ENCODE measurements at regions not wholly inside any gene's neighbourhood (a gene's known extent, or its start where the extent isn't known, plus 50 kb on each side); places are given as distances from the start of the nearest gene placed in this dataset.

GRCh38 chr6:158869826-158870648 is 50.9 kb upstream of the EZR start (continued):
- TF ChIP-seq ZBTB11 (CRISPR knock-in tag; IDR thresholded peaks at IDR 0.05) (no peak), KAT2A (conservative IDR thresholded peaks at IDR 0.05; ENCODE audit: control insufficient read depth, low read depth, low read length) (no peak), CUX1 (IDR thresholded peaks at IDR 0.05; ENCODE audit: insufficient replicate concordance, low read depth, low read length) (no peak), EP300 (IDR thresholded peaks at IDR 0.05; ENCODE audit: borderline replicate concordance in 1 of 2, control insufficient read depth in 1 of 2, low read depth in 2 of 2, low read length in 2 of 2) (peak; percentile 96 to 97; a peak in 3 of 4 replicates), ZNF217 (IDR thresholded peaks at IDR 0.05) (no peak), MXI1 (IDR thresholded peaks at IDR 0.05; ENCODE audit: low read depth, low read length) (peak; percentile 43; the same call in 1 of the 2 replicates), TARDBP (IDR thresholded peaks at IDR 0.05; ENCODE audit: borderline replicate concordance) (no peak; the same call in 1 of the 2 replicates), NR2F1 (conservative IDR thresholded peaks at IDR 0.05) (0 out of 2 replicates have a peak, but pooled peaks have one; percentile 53), ETV6 (conservative IDR thresholded peaks at IDR 0.05 in 1 of 2, IDR thresholded peaks at IDR 0.05 in 1 of 2; ENCODE audit: borderline replicate concordance in 1 of 2, low read depth in 1 of 2) (peak in 1 of 2 experiments; percentile 87; a peak in 2 of 4 replicates), DPF2 (IDR thresholded peaks at IDR 0.05) (peak; percentile 83; the same call in 1 of the 2 replicates), SRF (IDR thresholded peaks at IDR 0.05; ENCODE audit: low read depth in 2 of 2, low read length in 2 of 2) (peak; percentile 52 to 77), KDM1A (IDR thresholded peaks at IDR 0.05; ENCODE audit: borderline replicate concordance) (no peak), PAX5 (IDR thresholded peaks at IDR 0.05; ENCODE audit: borderline replicate concordance, low read depth, low read length) (peak; percentile 90), POLR2A (IDR thresholded peaks at IDR 0.05; ENCODE audit: low read depth, low read length) (peak; percentile 98), RFX5 (IDR thresholded peaks at IDR 0.05; ENCODE audit: low read depth, low read length) (peak; percentile 41; the same call in 1 of the 2 replicates), ATF3 (IDR thresholded peaks at IDR 0.05; ENCODE audit: borderline replicate concordance, extremely low read depth, low read depth, low read length) (no peak), IRF3 (IDR thresholded peaks at IDR 0.05) (no peak)
